GM19397 (cell line): ENCODE measurements at regions not wholly inside any gene's neighbourhood (a gene's known extent, or its start where the extent isn't known, plus 50 kb on each side); places are given as distances from the start of the nearest gene placed in this dataset.

Experiments
- ATAC-seq: cut with Tn5 transposase; IDR thresholded peaks from one replicate; pipeline ENCODE4 v1.9.1; 2021; ENCODE audit warnings: mild to moderate bottlenecking, moderate library complexity; ENCODE audit not compliant: unreplicated experiment

GRCh38 chr9:81214975-81215374, 474.4 kb downstream of the TLE1 start:
- no peak for ATAC-seq

GRCh38 chr9:81213456-81213855, 475.9 kb downstream of the TLE1 start:
- no peak for ATAC-seq

- ATAC-seq: no peak
Measured at GRCh38 chr9:81211741-81212140, 477.6 kb downstream of the TLE1 start.

GRCh38 chr9:81207651-81208050, 481.7 kb downstream of the TLE1 start:
- no peak for ATAC-seq

- ATAC-seq: no peak
Measured at GRCh38 chr9:81202292-81202691, 487.1 kb downstream of the TLE1 start.

GRCh38 chr9:81195206-81195605, 494.1 kb downstream of the TLE1 start:
- ATAC-seq: no peak

GRCh38 chr9:81193362-81194339, 495.7 kb downstream of the TLE1 start:
- no peak for ATAC-seq

GRCh38 chr9:81191222-81191621, 498.1 kb downstream of the TLE1 start:
- no peak for ATAC-seq

GRCh38 chr9:81190659-81191058, 498.7 kb downstream of the TLE1 start:
- ATAC-seq: no peak

- ATAC-seq: no peak
Measured at GRCh38 chr9:81183761-81184160, 505.6 kb downstream of the TLE1 start.

- ATAC-seq: peak; percentile 48
Measured at GRCh38 chr9:81182431-81182830, 506.9 kb downstream of the TLE1 start.

- no peak for ATAC-seq
Measured at GRCh38 chr9:81174023-81174422, 515.3 kb downstream of the TLE1 start.

GRCh38 chr9:81171689-81172088, 517.7 kb downstream of the TLE1 start:
- no peak for ATAC-seq

- no peak for ATAC-seq
Measured at GRCh38 chr9:81162361-81162760, 527.0 kb downstream of the TLE1 start.

- ATAC-seq: no peak
Measured at GRCh38 chr9:81156381-81156780, 533.0 kb downstream of the TLE1 start.

- ATAC-seq: no peak
Measured at GRCh38 chr9:81150016-81150625, 539.2 kb downstream of the TLE1 start.

- no peak for ATAC-seq
Measured at GRCh38 chr9:81146684-81147337, 542.5 kb downstream of the TLE1 start.

- no peak for ATAC-seq
Measured at GRCh38 chr9:81146241-81146640, 543.1 kb downstream of the TLE1 start.

GRCh38 chr9:81145331-81145963, 543.9 kb downstream of the TLE1 start:
- no peak for ATAC-seq

GRCh38 chr9:81141961-81142360, 547.4 kb downstream of the TLE1 start:
- no peak for ATAC-seq

GRCh38 chr9:81137976-81138568, 551.3 kb downstream of the TLE1 start:
- ATAC-seq: no peak
